ENCODE measurements at regions not wholly inside any gene's neighbourhood (a gene's known extent, or its start where the extent isn't known, plus 50 kb on each side); places are given as distances from the start of the nearest gene placed in this dataset.
A peak's percentile ranks its signal among the peaks of the same experiment; 100 is the strongest.
"Not testable (repeated sequence)": the region's sequence is repeated elsewhere in the genome, so short reads cannot be mapped to it uniquely, and the experiment has no call there.

DNA sequence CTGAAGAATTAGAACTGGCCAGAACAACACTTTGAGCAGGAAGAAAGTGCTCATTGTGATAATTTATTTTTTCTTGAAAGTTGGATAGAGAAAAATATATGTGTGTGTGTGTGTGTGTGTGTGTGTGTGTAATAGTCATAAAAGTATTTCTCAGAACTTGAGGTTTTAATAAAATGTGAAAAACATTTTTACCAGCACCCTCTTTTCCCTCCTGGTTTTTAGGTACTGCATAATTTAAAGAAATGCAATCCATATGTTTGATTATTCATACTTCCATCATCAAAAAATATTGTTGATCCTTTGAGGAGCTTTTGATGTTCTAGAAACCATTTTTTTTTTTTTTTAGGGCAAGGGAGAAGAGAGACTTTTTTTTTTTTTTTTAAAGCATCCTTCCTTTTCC, 66.8 kb upstream of the JUN start:
- Histone ChIP-seq H3K27ac (no peak overlapping the region), H3K27me3 (no peaks in the 10 kb centered on the region), H3K4me3 (no peak overlapping the region), H3K9me3 (no peaks in the 10 kb centered on the region), H3K4me1 (peaks cover 0 to 50% (median 11%) of the 10 kb centered on the region in 4 donors), H3K36me3 (no peaks in the 10 kb centered on the region)
- no peak for DNase-seq (ENCODE audit: low spot score in 2 of 2)
- TF ChIP-seq POLR2A (IDR thresholded peaks at IDR 0.05) (no peak), EP300 (IDR thresholded peaks at IDR 0.05) (no peak)
- TF ChIP-seq, protein P1, sequence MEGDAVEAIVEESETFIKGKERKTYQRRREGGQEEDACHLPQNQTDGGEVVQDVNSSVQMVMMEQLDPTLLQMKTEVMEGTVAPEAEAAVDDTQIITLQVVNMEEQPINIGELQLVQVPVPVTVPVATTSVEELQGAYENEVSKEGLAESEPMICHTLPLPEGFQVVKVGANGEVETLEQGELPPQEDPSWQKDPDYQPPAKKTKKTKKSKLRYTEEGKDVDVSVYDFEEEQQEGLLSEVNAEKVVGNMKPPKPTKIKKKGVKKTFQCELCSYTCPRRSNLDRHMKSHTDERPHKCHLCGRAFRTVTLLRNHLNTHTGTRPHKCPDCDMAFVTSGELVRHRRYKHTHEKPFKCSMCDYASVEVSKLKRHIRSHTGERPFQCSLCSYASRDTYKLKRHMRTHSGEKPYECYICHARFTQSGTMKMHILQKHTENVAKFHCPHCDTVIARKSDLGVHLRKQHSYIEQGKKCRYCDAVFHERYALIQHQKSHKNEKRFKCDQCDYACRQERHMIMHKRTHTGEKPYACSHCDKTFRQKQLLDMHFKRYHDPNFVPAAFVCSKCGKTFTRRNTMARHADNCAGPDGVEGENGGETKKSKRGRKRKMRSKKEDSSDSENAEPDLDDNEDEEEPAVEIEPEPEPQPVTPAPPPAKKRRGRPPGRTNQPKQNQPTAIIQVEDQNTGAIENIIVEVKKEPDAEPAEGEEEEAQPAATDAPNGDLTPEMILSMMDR (IDR thresholded peaks at IDR 0.05): no peak

DNA sequence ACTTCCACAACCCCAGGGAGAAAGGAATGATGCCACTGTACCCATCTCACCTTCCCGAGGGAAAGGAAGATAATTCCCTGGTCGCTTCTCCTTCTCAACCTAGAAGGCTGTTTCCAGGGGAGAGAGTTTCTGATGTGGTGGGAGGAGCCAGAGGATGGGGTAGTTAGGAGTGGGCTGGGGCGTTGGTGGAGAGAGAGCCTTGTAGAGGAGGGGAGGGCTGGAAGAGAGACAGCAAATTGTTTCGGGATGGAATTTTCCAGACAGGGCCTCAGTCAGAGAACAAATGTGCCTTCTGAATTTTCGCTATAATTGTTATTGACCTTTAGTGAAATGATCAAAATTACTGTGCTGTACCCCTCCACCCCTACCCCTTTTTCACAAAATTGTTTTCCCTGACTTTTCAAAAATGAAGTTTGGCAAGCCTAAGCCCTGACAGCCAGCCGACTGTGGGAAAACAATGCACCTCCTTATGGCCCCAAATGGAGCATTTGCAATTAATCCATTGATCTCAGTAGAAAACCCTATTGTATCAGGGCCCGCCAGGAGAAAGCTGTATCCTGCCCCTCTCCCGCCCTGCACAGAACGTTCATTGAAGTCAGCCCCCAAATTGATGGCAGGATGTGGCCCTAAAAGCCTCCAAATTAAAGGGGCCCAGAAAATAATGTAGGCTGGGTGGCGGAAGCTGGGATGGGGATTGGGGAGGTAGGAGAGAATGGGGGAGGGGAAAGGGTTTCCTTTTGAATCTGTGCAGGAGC, 69.1 kb upstream of the JUN start:
- Histone ChIP-seq H3K27ac (peak overlapping the region in 2 of 4 donors; percentile 35 to 58), H3K9me3 (no peaks in the 10 kb centered on the region), H3K4me1 (peaks cover 0 to 50% (median 11%) of the 10 kb centered on the region in 4 donors), H3K27me3 (no peaks in the 10 kb centered on the region), H3K4me3 (no peak overlapping the region), H3K36me3 (no peaks in the 10 kb centered on the region)
- no peak for DNase-seq (ENCODE audit: low spot score in 2 of 2)
- WGBS, 2 donors: 45 to 56% methylated on average over 10 of the region's 10 CpGs
- TF ChIP-seq POLR2A (IDR thresholded peaks at IDR 0.05) (no peak), EP300 (IDR thresholded peaks at IDR 0.05) (no peak)
- TF ChIP-seq, protein P1 (IDR thresholded peaks at IDR 0.05): no peak

DNA sequence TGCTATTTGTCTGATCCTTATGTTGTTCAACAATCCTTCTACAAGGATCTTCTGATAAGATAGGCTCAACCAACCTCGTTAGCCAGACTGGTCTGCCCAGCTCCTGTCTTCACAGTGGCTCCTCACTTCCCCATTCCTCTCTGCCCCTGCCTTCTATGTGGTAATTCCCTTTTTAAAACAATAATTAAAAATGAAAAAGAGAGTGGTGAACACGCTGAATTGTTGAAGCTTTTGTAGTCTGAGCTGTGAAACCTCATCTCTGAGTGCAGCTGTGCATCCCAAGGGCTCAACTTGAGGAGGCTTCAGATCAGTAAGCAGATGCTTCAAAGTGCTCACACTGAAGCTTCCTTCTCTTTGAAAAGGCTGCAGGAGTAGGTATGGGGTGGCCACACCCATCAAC, 70.7 kb upstream of the JUN start:
- H3K27ac ChIP-seq: no peak overlapping the region
- H3K9me3 ChIP-seq: no peaks in the 10 kb centered on the region
- H3K4me3 ChIP-seq: no peak overlapping the region
- no peaks in the 10 kb centered on the region for H3K27me3 ChIP-seq
- TF ChIP-seq EP300 (IDR thresholded peaks at IDR 0.05): no peak
- TF ChIP-seq POLR2A (IDR thresholded peaks at IDR 0.05): no peak
- TF ChIP-seq, protein P1 (IDR thresholded peaks at IDR 0.05): no peak
- H3K36me3 ChIP-seq: no peaks in the 10 kb centered on the region
- peaks cover 0 to 44% (median 4%) of the 10 kb centered on the region in 4 donors for H3K4me1 ChIP-seq
- 68 to 70% methylated on average over 2 of the region's 2 CpGs for WGBS, 2 donors
- DNase-seq (ENCODE audit: low spot score in 2 of 2): no peak

DNA sequence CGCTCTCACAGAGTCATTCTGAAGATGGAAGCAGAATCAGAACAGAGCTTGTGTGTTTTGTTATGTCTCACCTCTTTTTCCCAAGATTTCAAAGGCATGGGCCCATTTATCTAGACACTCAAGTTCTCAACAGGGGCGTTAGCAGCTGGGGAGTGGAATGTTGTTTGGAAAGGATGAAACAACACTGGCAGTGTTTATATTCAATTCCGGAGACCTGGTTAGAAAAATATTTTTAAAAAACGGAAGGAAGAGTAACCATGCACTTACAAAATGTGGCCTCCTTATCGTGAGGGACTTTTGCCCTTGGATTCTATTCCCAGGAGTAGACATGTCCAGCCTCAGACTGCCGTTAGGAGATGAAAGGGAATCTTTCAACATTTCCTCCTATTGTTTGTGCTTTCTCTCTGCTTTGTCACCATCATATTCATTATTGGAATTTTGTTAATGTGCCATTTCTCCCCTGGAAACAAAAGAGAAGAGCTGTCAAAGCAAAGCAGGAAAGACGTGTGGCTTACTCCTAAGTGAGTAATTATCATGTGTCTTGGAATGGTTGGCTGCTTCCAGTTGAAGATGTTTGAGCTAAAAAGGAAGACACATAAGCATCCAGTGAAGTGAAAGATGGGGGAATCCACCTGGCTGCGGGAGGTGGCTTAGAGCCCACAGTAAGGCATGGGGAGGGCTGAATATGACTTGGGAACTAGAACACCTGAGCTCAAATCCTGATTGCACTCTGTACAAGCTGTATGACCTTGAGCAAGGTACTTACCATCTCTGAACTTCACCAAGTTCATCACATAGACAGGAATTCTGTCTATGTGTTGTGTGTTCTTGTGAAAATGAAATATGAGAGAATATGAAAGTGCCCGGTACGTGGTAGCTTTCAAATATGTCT, 71.7 kb upstream of the JUN start:
- H3K4me1 ChIP-seq: peaks cover 0 to 40% (median 4%) of the 10 kb centered on the region in 4 donors
- no peak overlapping the region for H3K4me3 ChIP-seq
- TF ChIP-seq POLR2A (IDR thresholded peaks at IDR 0.05): no peak
- TF ChIP-seq, protein P1 (IDR thresholded peaks at IDR 0.05): no peak
- TF ChIP-seq EP300 (IDR thresholded peaks at IDR 0.05): no peak
- no peaks in the 10 kb centered on the region for H3K36me3 ChIP-seq
- no peaks in the 10 kb centered on the region for H3K27me3 ChIP-seq
- DNase-seq (ENCODE audit: low spot score in 2 of 2): no peak
- H3K27ac ChIP-seq: peak overlapping the region in 1 of 4 donors; percentile 25
- WGBS, 2 donors: 57 to 58% methylated on average over 10 of the region's 10 CpGs
- H3K9me3 ChIP-seq: no peaks in the 10 kb centered on the region

DNA sequence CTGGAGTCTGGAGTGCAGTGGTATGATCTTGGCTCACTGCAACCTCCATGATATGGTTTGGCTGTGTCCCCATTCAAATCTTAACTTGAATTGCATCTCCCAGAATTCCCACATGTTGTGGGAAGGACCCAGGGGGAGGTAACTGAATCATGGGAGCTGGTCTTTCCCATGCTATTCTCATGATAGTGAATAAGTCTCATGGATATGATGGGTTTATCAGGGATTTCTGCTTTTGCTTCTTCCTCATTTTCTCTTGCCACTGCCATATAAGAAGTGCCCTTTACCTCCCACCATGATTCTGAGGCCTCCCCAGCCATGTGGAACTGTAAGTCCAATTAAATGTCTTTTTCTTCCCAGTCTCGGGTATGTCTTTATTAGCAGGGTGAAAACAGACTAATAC, 72.4 kb upstream of the JUN start:
- not testable (repeated sequence) for H3K27me3 ChIP-seq; H3K9me3 ChIP-seq; H3K4me3 ChIP-seq; H3K27ac ChIP-seq; DNase-seq (ENCODE audit: low spot score in 2 of 2); H3K36me3 ChIP-seq
- peaks cover 0 to 40% (median 4%) of the 10 kb centered on the region in 4 donors for H3K4me1 ChIP-seq
- 93 to 96% methylated on average over 1 of the region's 1 CpG for WGBS, 2 donors

Data from tibial nerve (tissue), 4 donors.